KMS-11 (cell line): ENCODE measurements at regions not wholly inside any gene's neighbourhood (a gene's known extent, or its start where the extent isn't known, plus 50 kb on each side); places are given as distances from the start of the nearest gene placed in this dataset.

ENCODE experiments used
- H2AFZ ChIP-seq: fragments of 200-600 bp; sonication (generic); 2 replicates; pipeline ENCODE4 v1.6.1; 2016; ENCODE audit warnings: antibody characterized with exemption, mixed run types, low read depth
- H3K27ac ChIP-seq: fragments of 200-600 bp; sonication (generic); 2 replicates; pipeline ENCODE4 v1.6.1; 2016; ENCODE audit warnings: mild to moderate bottlenecking, mixed run types
- H3K27me3 ChIP-seq: fragments of 200-600 bp; sonication (generic); 2 replicates; pipeline ENCODE4 v1.6.1; 2017; ENCODE audit warnings: mild to moderate bottlenecking, low read depth, mixed run types, moderate library complexity; ENCODE audit not compliant: insufficient read depth
- H3K36me3 ChIP-seq: fragments of 200-600 bp; sonication (generic); 2 replicates; pipeline ENCODE4 v1.6.1; 2017; ENCODE audit warnings: mild to moderate bottlenecking, mixed run types; ENCODE audit not compliant: insufficient read depth
- H3K4me1 ChIP-seq: fragments of 200-600 bp; sonication (generic); 2 replicates; pipeline ENCODE4 v1.6.1; 2016; ENCODE audit warnings: mild to moderate bottlenecking, low read depth, mixed run types; ENCODE audit not compliant: poor library complexity, severe bottlenecking
- H3K4me2 ChIP-seq: fragments of 200-600 bp; sonication (generic); 2 replicates; pipeline ENCODE4 v1.7.0; 2016; ENCODE audit warnings: mild to moderate bottlenecking, mixed run types
- H3K4me3 ChIP-seq: fragments of 200-600 bp; sonication (generic); IDR thresholded peaks from 2 replicates; pipeline ENCODE4 v1.6.1; 2017; ENCODE audit warnings: low read depth, low read length, mixed read lengths; ENCODE audit not compliant: insufficient read depth
- H3K79me2 ChIP-seq: fragments of 200-600 bp; sonication (generic); 2 replicates; pipeline ENCODE4 v1.6.1; 2016; ENCODE audit warnings: low read depth, mixed run types; ENCODE audit not compliant: insufficient read depth
- H3K9ac ChIP-seq: fragments of 200-600 bp; sonication (generic); 2 replicates; pipeline ENCODE4 v1.6.1; 2016; ENCODE audit warnings: mild to moderate bottlenecking, mixed run types
- H4K20me1 ChIP-seq: fragments of 200-600 bp; sonication (generic); 2 replicates; pipeline ENCODE4 v1.6.1; 2016; ENCODE audit warnings: mild to moderate bottlenecking, mixed run types; ENCODE audit not compliant: insufficient read depth
- CTCF ChIP-seq: fragments of 200-600 bp; sonication (generic); conservative IDR thresholded peaks from 2 replicates; pipeline ENCODE4 v1.6.1; 2017; ENCODE audit warnings: low read depth, mild to moderate bottlenecking, antibody characterized with exemption, low read length, moderate library complexity, mixed read lengths

GRCh38 chr13:95462801-95463200, 89.7 kb upstream of the CLDN10 start:
- Histone ChIP-seq H3K27ac (no peak overlapping the region), H3K79me2 (no peaks in the 10 kb centered on the region), H3K4me3 (no peak overlapping the region), H3K27me3 (no peaks in the 10 kb centered on the region), H3K4me2 (no peak overlapping the region), H3K36me3 (no peaks in the 10 kb centered on the region), H3K4me1 (peaks cover 13% of the 10 kb centered on the region), H4K20me1 (no peaks in the 10 kb centered on the region), H3K9ac (no peak overlapping the region), H2AFZ (no peak overlapping the region)
- TF ChIP-seq CTCF: no peak

GRCh38 chr13:95463531-95463930, 89.0 kb upstream of the CLDN10 start:
- no peak overlapping the region for H3K9ac ChIP-seq
- TF ChIP-seq CTCF: no peak

GRCh38 chr13:95470574-95471366, 81.8 kb upstream of the CLDN10 start:
- H3K4me2 ChIP-seq: no peak overlapping the region
- no peaks in the 10 kb centered on the region for H3K36me3 ChIP-seq
- H4K20me1 ChIP-seq: no peaks in the 10 kb centered on the region
- TF ChIP-seq CTCF: no peak
- peaks cover 8% of the 10 kb centered on the region for H3K4me1 ChIP-seq
- no peak overlapping the region for H3K27ac ChIP-seq
- no peak overlapping the region for H2AFZ ChIP-seq
- no peaks in the 10 kb centered on the region for H3K79me2 ChIP-seq
- no peak overlapping the region for H3K4me3 ChIP-seq
- no peaks in the 10 kb centered on the region for H3K27me3 ChIP-seq
- no peak overlapping the region for H3K9ac ChIP-seq

More at GRCh38 chr13:95463531-95463930, 89.0 kb upstream of the CLDN10 start:
- no peaks in the 10 kb centered on the region for H3K27me3 ChIP-seq
- H3K4me3 ChIP-seq: no peak overlapping the region
- no peak overlapping the region for H3K27ac ChIP-seq
- H3K79me2 ChIP-seq: no peaks in the 10 kb centered on the region
- no peaks in the 10 kb centered on the region for H4K20me1 ChIP-seq
- peaks cover 6% of the 10 kb centered on the region for H3K4me1 ChIP-seq
- H3K36me3 ChIP-seq: no peaks in the 10 kb centered on the region
- H3K4me2 ChIP-seq: no peak overlapping the region
- H2AFZ ChIP-seq: no peak overlapping the region

GRCh38 chr13:95471960-95472359, 80.6 kb upstream of the CLDN10 start:
- Histone ChIP-seq H3K4me3 (no peak overlapping the region), H3K36me3 (no peaks in the 10 kb centered on the region), H4K20me1 (no peaks in the 10 kb centered on the region), H2AFZ (no peak overlapping the region), H3K4me1 (peaks cover 8% of the 10 kb centered on the region), H3K4me2 (no peak overlapping the region), H3K9ac (no peak overlapping the region), H3K79me2 (no peaks in the 10 kb centered on the region), H3K27ac (no peak overlapping the region), H3K27me3 (no peaks in the 10 kb centered on the region)
- no peak for TF ChIP-seq CTCF
